ENCODE measurements at regions not wholly inside any gene's neighbourhood (a gene's known extent, or its start where the extent isn't known, plus 50 kb on each side); places are given as distances from the start of the nearest gene placed in this dataset.

DNA sequence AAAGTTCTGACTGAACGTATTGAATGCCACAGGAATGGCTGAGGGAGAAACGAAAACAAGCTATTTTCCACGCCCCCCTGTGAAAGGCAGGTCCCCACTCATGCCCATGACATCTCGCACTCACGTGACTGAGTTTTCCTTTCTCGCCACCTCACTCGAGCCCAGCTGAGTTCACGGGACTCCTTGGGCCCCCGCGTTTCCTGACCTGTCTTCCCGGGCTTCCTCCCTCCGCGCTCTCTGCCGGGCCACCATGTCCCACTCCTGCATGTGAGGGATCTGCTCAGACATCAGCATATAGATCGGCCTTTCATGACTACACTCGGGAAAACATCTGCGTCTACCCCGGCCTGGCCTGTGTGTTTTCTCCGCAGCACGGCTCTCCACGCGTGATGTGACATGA lies 226.0 kb upstream of the ADARB2 start:
- TF ChIP-seq, protein P1, sequence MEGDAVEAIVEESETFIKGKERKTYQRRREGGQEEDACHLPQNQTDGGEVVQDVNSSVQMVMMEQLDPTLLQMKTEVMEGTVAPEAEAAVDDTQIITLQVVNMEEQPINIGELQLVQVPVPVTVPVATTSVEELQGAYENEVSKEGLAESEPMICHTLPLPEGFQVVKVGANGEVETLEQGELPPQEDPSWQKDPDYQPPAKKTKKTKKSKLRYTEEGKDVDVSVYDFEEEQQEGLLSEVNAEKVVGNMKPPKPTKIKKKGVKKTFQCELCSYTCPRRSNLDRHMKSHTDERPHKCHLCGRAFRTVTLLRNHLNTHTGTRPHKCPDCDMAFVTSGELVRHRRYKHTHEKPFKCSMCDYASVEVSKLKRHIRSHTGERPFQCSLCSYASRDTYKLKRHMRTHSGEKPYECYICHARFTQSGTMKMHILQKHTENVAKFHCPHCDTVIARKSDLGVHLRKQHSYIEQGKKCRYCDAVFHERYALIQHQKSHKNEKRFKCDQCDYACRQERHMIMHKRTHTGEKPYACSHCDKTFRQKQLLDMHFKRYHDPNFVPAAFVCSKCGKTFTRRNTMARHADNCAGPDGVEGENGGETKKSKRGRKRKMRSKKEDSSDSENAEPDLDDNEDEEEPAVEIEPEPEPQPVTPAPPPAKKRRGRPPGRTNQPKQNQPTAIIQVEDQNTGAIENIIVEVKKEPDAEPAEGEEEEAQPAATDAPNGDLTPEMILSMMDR (IDR thresholded peaks at IDR 0.05): no peak
- TF ChIP-seq POLR2A (IDR thresholded peaks at IDR 0.05): no peak
